Renal pelvis (tissue), 1 donor: ENCODE measurements at regions not wholly inside any gene's neighbourhood (a gene's known extent, or its start where the extent isn't known, plus 50 kb on each side); places are given as distances from the start of the nearest gene placed in this dataset.
"Not testable (repeated sequence)": the region's sequence is repeated elsewhere in the genome, so short reads cannot be mapped to it uniquely, and the experiment has no call there.

Experiments used
- DNase-seq: peaks from one replicate; pipeline ENCODE4 v3.0.0-alpha.2; 2013

DNA sequence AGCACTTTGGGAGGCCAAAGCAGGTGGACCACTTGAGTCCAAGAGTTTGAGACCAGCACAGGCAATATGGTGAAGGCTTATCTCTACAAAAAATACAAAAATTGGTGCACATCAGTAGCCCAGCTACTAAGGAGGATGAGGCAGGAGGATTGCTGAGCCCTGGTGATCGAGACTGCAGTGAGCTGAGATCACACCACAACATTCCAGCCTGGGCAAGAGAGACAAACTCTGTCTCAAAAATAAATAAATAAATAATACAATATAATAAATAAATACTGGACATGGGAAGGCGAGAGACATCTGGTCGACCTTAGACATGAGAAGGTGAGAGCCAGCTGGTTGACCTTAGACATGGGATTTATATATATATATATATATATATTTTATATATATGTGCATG lies 119.8 kb upstream of the SLC38A4 start:
- DNase-seq = no peak

GRCh38 chr12:46946137-46946536 lies 120.3 kb upstream of the SLC38A4 start:
- DNase-seq = no peak

- DNase-seq = no peak
Observed at GRCh38 chr12:46948936-46949545, 123.2 kb upstream of the SLC38A4 start.

DNA sequence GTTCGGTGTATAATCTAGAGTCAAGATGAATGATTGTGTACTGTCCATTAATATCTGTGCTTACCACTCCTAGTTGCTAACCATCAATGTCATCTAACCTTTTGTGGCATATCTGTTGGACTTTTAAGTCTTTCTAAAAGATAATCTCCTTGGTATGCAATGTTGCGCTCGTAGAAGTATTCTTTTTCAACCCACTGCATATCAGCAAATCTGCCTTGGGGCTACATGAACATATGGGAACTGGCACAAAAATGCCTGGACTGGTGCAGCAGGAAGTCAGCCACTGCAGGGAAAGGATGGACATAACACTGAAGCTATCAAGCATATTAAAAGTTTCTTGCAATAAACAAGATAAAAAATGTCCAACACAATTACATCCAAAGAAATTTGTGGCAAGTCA lies 124.3 kb upstream of the SLC38A4 start:
- no peak for DNase-seq

DNA sequence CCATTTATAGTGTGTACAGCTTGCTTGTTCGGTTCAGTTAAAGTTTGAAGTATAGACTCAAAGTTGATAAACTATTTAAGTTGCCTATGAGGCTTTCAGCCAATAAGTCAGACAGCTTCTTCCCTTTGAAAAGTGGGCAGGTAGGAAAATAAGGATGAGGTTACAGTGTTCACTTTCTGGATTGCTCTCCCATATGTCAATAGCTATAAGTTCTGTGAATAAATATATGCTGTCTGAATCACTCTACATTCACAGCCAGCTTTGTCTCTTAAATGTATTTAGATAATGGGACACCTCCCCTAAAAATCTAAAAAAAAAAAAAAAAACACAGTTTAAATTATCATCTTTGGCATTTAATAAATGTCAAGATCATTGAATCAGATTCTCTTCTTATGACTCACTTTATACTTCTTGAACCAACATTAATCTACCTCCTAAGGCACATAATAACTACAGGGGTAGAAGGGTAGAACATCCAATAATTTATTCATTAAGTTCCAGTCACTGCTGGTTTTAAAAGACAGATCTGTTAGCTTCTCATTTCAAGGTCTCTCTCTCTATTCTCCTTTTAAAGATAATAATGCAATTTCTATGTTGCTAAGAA lies 126.4 kb upstream of the PCED1B start:
- no peak for DNase-seq

DNA sequence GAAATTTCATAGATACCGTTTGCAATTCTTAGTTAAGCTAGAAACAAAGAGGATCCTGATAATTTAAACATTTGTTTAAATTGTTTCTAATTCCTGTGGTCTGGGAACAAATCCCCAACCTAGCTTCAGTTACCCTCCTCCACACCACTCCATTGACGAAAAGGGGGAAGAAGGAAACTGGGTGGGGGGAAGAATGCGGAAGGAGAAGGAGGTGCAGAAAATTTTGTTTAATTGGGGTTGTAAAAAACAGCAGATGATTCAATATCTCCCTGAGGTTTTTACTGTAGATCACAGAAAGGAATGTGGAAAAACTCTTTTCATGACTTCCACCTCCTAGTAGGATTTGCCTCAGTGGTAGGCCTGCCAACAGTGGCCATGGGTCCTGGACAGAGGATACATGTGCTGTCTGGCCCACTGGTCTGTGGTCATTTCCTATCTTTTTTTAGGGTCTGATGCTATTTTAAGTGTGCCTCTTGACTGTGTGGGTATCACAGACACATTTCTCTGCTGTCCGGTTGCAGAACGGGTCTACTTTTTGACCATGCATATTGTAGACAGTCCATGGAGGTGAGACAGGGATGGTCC lies 122.9 kb upstream of the PCED1B start:
- no peak for DNase-seq

- no peak for DNase-seq
Observed at GRCh38 chr12:46958053-46958452, 121.4 kb upstream of the PCED1B start.

- DNase-seq = no peak
Observed at GRCh38 chr12:46958599-46959290, 120.7 kb upstream of the PCED1B start.

- no peak for DNase-seq
Observed at GRCh38 chr12:46959502-46959901, 119.9 kb upstream of the PCED1B start.

DNA sequence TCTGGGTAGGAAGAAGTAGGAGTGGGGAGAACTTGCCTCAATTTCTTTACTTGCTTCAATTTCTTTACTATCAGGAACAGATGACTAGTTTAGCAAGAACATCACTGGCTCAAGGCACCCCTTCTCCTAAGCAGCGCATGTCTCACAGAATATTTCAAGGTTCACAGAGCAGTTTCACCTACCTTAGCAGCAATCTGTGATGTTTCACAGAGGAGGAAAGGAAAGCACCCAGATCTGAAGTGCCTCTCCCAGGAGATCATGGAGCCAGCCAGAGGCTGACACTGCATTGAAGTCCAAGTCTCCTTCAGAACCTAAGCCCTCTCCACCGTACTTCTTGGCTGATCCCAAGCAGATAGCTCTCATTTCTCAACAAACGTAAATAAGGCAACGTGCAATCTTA lies 118.7 kb upstream of the PCED1B start:
- no peak for DNase-seq

GRCh38 chr12:46963191-46963590 lies 116.2 kb upstream of the PCED1B start:
- DNase-seq = no peak

DNA sequence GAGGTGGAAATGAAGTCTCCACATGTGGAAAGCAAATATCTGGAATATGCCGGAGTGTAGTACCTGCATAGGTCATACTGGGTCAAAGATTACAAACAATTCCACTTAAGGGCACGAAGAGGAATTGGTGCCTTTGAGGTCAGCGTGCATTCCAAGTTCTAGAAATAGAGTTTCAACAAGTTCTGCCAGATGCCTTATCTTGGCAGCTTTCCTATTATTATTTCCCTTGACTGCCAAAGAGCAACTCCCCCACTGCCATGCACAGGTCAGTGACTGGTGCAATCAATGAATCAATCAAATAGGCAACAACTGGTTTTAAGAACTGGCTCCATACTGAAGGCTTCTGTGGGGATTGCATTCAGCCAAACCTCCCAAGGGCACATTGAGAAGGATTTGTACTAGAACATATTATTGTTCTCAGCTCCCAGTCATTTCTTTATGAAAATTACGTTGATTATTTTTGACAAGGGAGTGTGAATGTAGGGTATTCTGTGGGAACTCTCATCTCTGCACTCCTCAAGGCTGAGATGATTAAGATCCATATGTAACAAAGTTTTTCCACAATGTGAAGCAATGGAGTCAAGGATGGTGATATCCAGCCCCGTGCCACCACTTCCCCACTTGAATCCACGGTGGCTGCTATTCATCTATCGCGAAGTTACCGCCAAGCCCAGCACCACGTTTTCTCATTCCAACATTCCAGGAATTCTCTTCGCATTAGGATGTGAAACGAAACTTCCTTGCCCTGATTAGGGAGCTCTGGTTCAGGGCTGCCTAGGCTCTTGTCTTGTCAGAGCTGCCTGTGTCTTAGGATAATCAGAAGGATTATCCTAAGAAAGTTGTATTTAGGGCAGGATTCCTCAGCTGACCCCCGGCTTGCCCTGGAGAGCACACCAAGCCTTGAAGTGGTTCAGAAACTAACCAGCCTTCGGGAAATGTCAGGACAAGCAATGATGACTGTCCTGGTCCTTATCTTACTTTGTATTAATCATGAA lies 115.1 kb upstream of the PCED1B start:
- no peak for DNase-seq

- no peak for DNase-seq
Observed at GRCh38 chr12:46965137-46965536, 114.3 kb upstream of the PCED1B start.

DNA sequence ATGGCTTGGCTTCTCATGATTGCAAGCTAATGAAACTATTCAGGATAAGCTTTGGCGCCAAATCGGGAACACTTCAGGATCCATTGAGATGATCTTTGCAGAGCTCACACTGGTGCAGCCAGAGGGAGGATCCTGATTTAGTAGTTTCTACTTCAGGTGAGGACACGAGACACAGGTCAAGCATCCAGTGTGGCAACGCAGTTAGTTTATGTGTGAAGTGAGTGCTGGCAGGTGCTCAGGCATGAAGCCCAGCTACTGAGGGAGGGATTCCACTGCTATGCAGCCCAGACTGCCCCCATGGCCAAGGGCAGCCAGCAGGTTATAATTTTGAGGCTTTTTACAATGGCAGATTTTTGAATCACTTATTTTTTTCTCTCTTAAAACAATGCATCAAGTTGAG lies 113.5 kb upstream of the PCED1B start:
- DNase-seq = no peak

- no peak for DNase-seq
Observed at GRCh38 chr12:46970636-46971035, 108.8 kb upstream of the PCED1B start.

DNA sequence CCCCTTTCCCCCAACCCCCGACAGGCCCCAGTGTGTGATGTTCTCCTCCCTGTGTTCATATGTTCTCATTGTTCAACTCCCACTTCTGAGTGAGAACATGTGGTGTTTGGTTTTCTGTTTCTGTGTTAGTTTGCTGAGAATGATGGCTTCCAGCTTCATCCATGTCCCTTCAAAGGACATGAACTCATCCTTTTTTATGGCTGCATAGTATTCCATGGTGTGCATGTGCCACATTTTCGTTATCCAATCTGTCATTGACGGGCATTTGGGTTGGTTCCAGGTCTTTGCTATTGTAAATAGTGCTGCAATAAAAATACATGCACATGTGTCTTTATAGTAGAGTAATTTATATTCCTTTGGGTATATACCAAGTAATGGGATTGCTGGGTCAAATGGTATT lies 105.5 kb upstream of the PCED1B start:
- not testable (repeated sequence) for DNase-seq

DNA sequence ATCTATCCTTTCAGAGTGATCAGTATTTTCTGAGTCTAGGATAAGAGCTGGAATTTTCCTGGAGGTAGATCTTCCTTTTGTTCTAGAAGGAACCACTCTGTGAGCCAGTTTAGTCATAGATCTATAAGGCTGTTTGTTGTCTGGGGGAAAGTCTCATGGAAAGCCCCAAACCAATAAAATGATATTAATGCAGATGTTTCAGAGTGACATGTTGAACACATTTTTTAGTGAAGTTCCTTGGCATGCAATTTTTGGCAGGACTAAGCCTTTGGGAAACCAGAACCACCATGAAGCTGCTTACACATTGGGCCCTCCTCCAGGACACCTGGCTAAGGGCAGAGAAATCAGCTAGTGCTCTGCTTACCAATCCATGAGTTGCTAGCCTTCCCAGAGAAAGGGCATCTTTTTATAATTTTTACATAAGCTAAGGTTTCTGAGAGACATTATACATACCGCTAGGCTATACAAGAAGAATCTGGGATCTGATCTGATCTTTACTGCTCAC lies 101.5 kb upstream of the PCED1B start:
- no peak for DNase-seq

- DNase-seq = no peak
Observed at GRCh38 chr12:46981622-46982021, 97.8 kb upstream of the PCED1B start.

DNA sequence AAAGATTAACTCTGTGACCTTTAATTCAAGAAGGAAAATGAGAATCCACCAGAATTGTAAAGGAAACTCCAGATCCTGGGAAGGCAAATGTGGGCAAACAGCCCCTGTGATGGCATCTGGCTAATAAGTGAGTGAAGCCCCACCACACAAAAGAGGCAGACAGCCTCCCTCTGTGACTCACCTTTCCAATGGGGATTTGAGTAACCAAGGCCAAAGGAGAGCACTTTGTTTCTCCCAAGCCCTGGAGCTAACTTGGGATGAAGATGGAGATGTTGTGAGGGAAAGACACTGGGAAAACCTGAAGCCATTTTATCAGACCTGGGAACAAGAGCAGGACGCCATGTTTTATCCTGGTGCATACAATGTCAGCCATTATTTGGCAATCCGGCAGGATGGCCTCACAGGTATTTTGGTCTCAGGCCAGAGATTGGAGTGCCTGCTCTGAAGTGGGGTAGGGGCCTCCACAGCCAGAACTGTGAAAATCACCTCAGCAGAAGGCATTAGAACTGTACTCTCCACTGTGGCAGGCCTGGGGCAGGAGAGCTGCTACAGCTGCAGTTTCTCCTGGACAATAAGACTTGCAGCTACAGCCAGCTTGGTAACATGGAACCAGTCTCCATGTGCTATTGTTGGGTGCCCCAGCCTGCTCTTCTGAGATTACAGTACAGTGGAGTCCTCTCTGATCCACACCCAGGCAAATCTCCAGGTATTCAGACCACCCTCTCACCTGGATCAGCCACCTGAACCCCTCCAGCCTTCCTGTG lies 96.6 kb upstream of the PCED1B start:
- DNase-seq = no peak

- DNase-seq = peak; percentile 30
Observed at GRCh38 chr12:46983393-46983793, 96.0 kb upstream of the PCED1B start.
